ENCODE measurements at regions not wholly inside any gene's neighbourhood (a gene's known extent, or its start where the extent isn't known, plus 50 kb on each side); places are given as distances from the start of the nearest gene placed in this dataset.

DNA sequence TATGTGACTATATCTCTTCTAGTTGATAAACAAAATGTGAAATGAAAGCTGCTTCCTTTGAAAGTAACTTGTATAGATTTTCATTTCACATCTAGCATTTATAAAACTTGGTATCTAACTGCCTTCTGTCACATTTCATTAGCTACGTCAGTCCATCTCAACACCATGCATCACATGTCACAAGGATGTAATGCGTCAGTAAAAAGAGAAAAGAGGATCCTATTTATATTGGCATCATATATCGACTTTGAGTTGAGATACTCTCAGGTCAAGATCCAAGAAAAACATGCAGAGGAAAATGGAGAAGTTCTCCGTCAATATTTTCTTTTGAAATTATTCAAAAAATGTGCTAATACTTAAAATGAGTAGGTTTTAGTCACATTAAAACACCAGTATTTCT lies 1211.2 kb downstream of the EFNA5 start (continued):
- TF ChIP-seq, protein P1, sequence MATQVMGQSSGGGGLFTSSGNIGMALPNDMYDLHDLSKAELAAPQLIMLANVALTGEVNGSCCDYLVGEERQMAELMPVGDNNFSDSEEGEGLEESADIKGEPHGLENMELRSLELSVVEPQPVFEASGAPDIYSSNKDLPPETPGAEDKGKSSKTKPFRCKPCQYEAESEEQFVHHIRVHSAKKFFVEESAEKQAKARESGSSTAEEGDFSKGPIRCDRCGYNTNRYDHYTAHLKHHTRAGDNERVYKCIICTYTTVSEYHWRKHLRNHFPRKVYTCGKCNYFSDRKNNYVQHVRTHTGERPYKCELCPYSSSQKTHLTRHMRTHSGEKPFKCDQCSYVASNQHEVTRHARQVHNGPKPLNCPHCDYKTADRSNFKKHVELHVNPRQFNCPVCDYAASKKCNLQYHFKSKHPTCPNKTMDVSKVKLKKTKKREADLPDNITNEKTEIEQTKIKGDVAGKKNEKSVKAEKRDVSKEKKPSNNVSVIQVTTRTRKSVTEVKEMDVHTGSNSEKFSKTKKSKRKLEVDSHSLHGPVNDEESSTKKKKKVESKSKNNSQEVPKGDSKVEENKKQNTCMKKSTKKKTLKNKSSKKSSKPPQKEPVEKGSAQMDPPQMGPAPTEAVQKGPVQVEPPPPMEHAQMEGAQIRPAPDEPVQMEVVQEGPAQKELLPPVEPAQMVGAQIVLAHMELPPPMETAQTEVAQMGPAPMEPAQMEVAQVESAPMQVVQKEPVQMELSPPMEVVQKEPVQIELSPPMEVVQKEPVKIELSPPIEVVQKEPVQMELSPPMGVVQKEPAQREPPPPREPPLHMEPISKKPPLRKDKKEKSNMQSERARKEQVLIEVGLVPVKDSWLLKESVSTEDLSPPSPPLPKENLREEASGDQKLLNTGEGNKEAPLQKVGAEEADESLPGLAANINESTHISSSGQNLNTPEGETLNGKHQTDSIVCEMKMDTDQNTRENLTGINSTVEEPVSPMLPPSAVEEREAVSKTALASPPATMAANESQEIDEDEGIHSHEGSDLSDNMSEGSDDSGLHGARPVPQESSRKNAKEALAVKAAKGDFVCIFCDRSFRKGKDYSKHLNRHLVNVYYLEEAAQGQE (IDR thresholded peaks at IDR 0.05; ENCODE audit: low read depth) = no peak
- TF ChIP-seq RAD21 (IDR thresholded peaks at IDR 0.05; ENCODE audit: low read depth) (no peak), POLR2AphosphoS5 (IDR thresholded peaks at IDR 0.05; ENCODE audit: low read depth, low read length) (no peak), POLR2A (IDR thresholded peaks at IDR 0.05; ENCODE audit: borderline replicate concordance, extremely low read depth, insufficient read depth, insufficient read length) (no peak), EZH2 (IDR thresholded peaks at IDR 0.05) (no peak)
- TF ChIP-seq, protein P2, sequence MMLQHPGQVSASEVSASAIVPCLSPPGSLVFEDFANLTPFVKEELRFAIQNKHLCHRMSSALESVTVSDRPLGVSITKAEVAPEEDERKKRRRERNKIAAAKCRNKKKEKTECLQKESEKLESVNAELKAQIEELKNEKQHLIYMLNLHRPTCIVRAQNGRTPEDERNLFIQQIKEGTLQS (IDR thresholded peaks at IDR 0.05) = no peak

DNA sequence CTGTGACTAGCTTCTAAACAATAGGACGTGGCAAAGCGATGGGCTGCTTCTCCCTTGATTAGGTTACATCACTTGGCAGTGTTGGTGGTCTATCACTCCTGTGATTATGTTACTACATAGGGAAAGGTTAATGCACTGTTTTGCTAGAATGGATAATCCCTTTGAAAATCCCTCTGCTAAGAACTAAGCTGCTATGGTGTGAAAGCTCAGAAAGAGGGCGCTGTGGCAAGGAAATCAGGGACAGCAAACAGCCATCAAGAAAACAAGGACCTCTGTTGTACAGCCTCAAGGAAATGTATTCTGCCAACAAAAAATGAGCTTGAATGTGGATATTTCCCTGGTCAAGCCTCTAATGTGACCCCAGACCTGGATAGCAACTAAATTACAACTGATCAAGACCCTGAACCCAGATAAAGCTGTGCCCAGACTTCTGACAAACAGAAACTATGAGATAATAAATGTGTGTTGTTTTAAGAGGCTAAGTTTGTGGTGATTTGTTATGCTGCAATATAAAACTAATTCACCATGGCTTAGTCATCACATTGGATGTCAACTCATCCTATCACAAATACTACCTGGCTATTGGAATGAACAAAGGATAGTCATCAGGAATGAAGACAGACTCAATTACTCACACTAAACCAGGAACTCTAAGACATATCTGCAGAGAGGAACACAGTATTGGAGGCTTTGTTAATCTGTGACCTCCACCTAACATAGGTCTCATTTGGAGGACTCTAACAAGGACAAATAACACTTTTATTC lies 1215.9 kb downstream of the EFNA5 start:
- Histone ChIP-seq H3K27ac (ENCODE audit: low read depth, low read length) (no peak overlapping the region), H3K4me2 (ENCODE audit: low read length) (peak overlapping the region; percentile 24), H3K79me2 (ENCODE audit: insufficient read depth, low read length) (no peaks in the 10 kb centered on the region), H3K9ac (ENCODE audit: low read length) (no peak overlapping the region), H2AFZ (ENCODE audit: low read depth, low read length, poor library complexity, severe bottlenecking) (peak overlapping the region; percentile 87), H3K36me3 (ENCODE audit: control insufficient read depth in 1 of 2, insufficient read depth in 2 of 2, low read length in 2 of 2) (no peaks in the 10 kb centered on the region), H3K27me3 (ENCODE audit: insufficient read depth, low read length) (no peaks in the 10 kb centered on the region), H3K9me2 (ENCODE audit: insufficient read depth) (no peaks in the 10 kb centered on the region), H3K4me1 (ENCODE audit: control insufficient read depth in 1 of 2, insufficient read depth in 2 of 2, low read length in 2 of 2) (peaks cover 0 to 9% of the 10 kb centered on the region in 2 experiments; a peak in 2 of 4 replicates), H3K4me3 (replicated peaks in 1 of 2; ENCODE audit: low read depth in 1 of 2, low read length in 2 of 2) (no peak overlapping the region), H4K20me1 (ENCODE audit: insufficient read depth) (no peaks in the 10 kb centered on the region), H3K9me3 (ENCODE audit: control insufficient read depth in 1 of 2, insufficient read depth in 1 of 2, low read depth in 1 of 2, low read length in 2 of 2) (no peaks in the 10 kb centered on the region)
- intact Hi-C loops (cut with micrococcal nuclease) = loop anchor here (10.0 kb wide), 1 partner anchor 1220 kb away; the partner anchor contains the start of gene EFNA5
- CTCF ChIA-PET = interaction anchor here (0.9 to 2.2 kb wide), 14 partner anchors 8 to 1117 kb away, joined by 3 to 23 read pairs (median 4); no protein-coding TSS in a partner anchor
- DNase-seq (ENCODE audit: low read depth, low spot score) (peak; percentile 59), ATAC-seq (peak; percentile 89)
- no TSS peak for BruUV-seq (replicated peaks)
- POLR2A ChIA-PET = no interaction called here
- RAD21 ChIA-PET (ENCODE audit: low non-redundant PET in 1 of 2, low total read pairs in 2 of 2, uncharacterized antibody in 2 of 2, unreplicated experiment in 2 of 2) = no interaction called here
- TF ChIP-seq, protein P3, sequence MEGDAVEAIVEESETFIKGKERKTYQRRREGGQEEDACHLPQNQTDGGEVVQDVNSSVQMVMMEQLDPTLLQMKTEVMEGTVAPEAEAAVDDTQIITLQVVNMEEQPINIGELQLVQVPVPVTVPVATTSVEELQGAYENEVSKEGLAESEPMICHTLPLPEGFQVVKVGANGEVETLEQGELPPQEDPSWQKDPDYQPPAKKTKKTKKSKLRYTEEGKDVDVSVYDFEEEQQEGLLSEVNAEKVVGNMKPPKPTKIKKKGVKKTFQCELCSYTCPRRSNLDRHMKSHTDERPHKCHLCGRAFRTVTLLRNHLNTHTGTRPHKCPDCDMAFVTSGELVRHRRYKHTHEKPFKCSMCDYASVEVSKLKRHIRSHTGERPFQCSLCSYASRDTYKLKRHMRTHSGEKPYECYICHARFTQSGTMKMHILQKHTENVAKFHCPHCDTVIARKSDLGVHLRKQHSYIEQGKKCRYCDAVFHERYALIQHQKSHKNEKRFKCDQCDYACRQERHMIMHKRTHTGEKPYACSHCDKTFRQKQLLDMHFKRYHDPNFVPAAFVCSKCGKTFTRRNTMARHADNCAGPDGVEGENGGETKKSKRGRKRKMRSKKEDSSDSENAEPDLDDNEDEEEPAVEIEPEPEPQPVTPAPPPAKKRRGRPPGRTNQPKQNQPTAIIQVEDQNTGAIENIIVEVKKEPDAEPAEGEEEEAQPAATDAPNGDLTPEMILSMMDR (IDR thresholded peaks at IDR 0.05 in 2 of 3, conservative IDR thresholded peaks at IDR 0.05 in 1 of 3; ENCODE audit: borderline replicate concordance in 1 of 3, insufficient read depth in 1 of 3, low read depth in 2 of 3, low read length in 2 of 3) = peak; percentile 23 to 77 (median 73); a peak in 4 of 6 replicates
- no peak for TF ChIP-seq CBX3 (IDR thresholded peaks at IDR 0.05; ENCODE audit: low read depth)
- TF ChIP-seq RAD21 (IDR thresholded peaks at IDR 0.05; ENCODE audit: low read depth) = peak; percentile 55
- peak; percentile 46 for TF ChIP-seq FOSL1 (IDR thresholded peaks at IDR 0.05; ENCODE audit: low read depth)
- peak; percentile 28; the same call in 1 of the 2 replicates for TF ChIP-seq JUND (IDR thresholded peaks at IDR 0.05)
- TF ChIP-seq SRF (IDR thresholded peaks at IDR 0.05; ENCODE audit: low read depth) = no peak
- no peak for TF ChIP-seq SIN3A (IDR thresholded peaks at IDR 0.05; ENCODE audit: low read depth)
- no peak for TF ChIP-seq ZFX (IDR thresholded peaks at IDR 0.05)
- no peak for TF ChIP-seq SP1 (IDR thresholded peaks at IDR 0.05; ENCODE audit: low read depth)
- TF ChIP-seq, protein P2 (IDR thresholded peaks at IDR 0.05) = no peak
- TF ChIP-seq, protein P4, sequence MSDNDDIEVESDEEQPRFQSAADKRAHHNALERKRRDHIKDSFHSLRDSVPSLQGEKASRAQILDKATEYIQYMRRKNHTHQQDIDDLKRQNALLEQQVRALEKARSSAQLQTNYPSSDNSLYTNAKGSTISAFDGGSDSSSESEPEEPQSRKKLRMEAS (IDR thresholded peaks at IDR 0.05) = no peak
- TF ChIP-seq, protein P5, sequence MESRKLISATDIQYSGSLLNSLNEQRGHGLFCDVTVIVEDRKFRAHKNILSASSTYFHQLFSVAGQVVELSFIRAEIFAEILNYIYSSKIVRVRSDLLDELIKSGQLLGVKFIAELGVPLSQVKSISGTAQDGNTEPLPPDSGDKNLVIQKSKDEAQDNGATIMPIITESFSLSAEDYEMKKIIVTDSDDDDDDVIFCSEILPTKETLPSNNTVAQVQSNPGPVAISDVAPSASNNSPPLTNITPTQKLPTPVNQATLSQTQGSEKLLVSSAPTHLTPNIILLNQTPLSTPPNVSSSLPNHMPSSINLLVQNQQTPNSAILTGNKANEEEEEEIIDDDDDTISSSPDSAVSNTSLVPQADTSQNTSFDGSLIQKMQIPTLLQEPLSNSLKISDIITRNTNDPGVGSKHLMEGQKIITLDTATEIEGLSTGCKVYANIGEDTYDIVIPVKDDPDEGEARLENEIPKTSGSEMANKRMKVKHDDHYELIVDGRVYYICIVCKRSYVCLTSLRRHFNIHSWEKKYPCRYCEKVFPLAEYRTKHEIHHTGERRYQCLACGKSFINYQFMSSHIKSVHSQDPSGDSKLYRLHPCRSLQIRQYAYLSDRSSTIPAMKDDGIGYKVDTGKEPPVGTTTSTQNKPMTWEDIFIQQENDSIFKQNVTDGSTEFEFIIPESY (IDR thresholded peaks at IDR 0.05; ENCODE audit: extremely low read depth, insufficient replicate concordance, low read length) = no peak
- no peak for TF ChIP-seq EGR1 (IDR thresholded peaks at IDR 0.05; ENCODE audit: low read depth)

Measured in HCT116 (cell line).